SJSA1 (cell line): ENCODE measurements at regions not wholly inside any gene's neighbourhood (a gene's known extent, or its start where the extent isn't known, plus 50 kb on each side); places are given as distances from the start of the nearest gene placed in this dataset.

Experiments used
- DNase-seq, 2 experiments: peaks; one replicate each; pipeline ENCODE4 v3.0.0-alpha.2; 2015 to 2020; ENCODE audit warnings: low spot score in 2 of 2, low read depth in 1 of 2
- H3K27ac ChIP-seq: fragments of 250-450 bp; sonication (Bioruptor Pico); 2 replicates; pipeline ENCODE4 v1.5.1; 2020; ENCODE audit warnings: mild to moderate bottlenecking, moderate library complexity
- H3K27me3 ChIP-seq: fragments of 250-450 bp; sonication (Bioruptor Pico); replicated peaks from 2 replicates; pipeline ENCODE4 v1.5.1; 2020; ENCODE audit warnings: mild to moderate bottlenecking, moderate library complexity
- H3K36me3 ChIP-seq: fragments of 250-450 bp; sonication (Bioruptor Pico); 2 replicates; pipeline ENCODE4 v1.5.1; 2020; ENCODE audit warnings: mild to moderate bottlenecking
- H3K4me1 ChIP-seq: fragments of 250-450 bp; sonication (Bioruptor Pico); replicated peaks from 2 replicates; pipeline ENCODE4 v1.6.1; 2021; ENCODE audit warnings: mild to moderate bottlenecking
- H3K4me3 ChIP-seq: fragments of 250-450 bp; sonication (Bioruptor Pico); 2 replicates; pipeline ENCODE4 v1.5.1; 2020; ENCODE audit warnings: mild to moderate bottlenecking
- H3K9me3 ChIP-seq: fragments of 250-450 bp; sonication (Bioruptor Pico); replicated peaks from 2 replicates; pipeline ENCODE4 v1.5.1; 2020; ENCODE audit warnings: mild to moderate bottlenecking

GRCh38 chr9:80797831-80798688, 891.3 kb downstream of the TLE1 start:
- no peak overlapping the region for H3K4me3 ChIP-seq
- no peaks in the 10 kb centered on the region for H3K9me3 ChIP-seq
- no peaks in the 10 kb centered on the region for H3K36me3 ChIP-seq
- H3K4me1 ChIP-seq: no peaks in the 10 kb centered on the region
- H3K27me3 ChIP-seq: no peaks in the 10 kb centered on the region
- no peak overlapping the region for H3K27ac ChIP-seq
- no peak for DNase-seq

GRCh38 chr9:80797101-80797829, 892.1 kb downstream of the TLE1 start:
- H3K36me3 ChIP-seq: no peaks in the 10 kb centered on the region
- no peak for DNase-seq
- H3K9me3 ChIP-seq: no peaks in the 10 kb centered on the region
- no peak overlapping the region for H3K4me3 ChIP-seq
- no peaks in the 10 kb centered on the region for H3K27me3 ChIP-seq
- H3K27ac ChIP-seq: no peak overlapping the region
- H3K4me1 ChIP-seq: no peaks in the 10 kb centered on the region

GRCh38 chr9:80796632-80797031, 892.7 kb downstream of the TLE1 start:
- no peak overlapping the region for H3K27ac ChIP-seq
- no peak overlapping the region for H3K4me3 ChIP-seq

GRCh38 chr9:80794197-80794596, 895.1 kb downstream of the TLE1 start:
- no peaks in the 10 kb centered on the region for H3K9me3 ChIP-seq
- no peak overlapping the region for H3K27ac ChIP-seq
- no peak overlapping the region for H3K4me3 ChIP-seq
- no peak for DNase-seq
- no peaks in the 10 kb centered on the region for H3K4me1 ChIP-seq
- no peaks in the 10 kb centered on the region for H3K36me3 ChIP-seq
- no peaks in the 10 kb centered on the region for H3K27me3 ChIP-seq

More at GRCh38 chr9:80796632-80797031, 892.7 kb downstream of the TLE1 start:
- Histone ChIP-seq H3K36me3 (no peaks in the 10 kb centered on the region), H3K4me1 (no peaks in the 10 kb centered on the region), H3K9me3 (no peaks in the 10 kb centered on the region), H3K27me3 (no peaks in the 10 kb centered on the region)
- no peak for DNase-seq

- no peaks in the 10 kb centered on the region for H3K27me3 ChIP-seq
- H3K27ac ChIP-seq: no peak overlapping the region
- no peaks in the 10 kb centered on the region for H3K4me1 ChIP-seq
These were observed 895.6 kb downstream of the TLE1 start for GRCh38 chr9:80793706-80794105.

GRCh38 chr9:80792726-80793125, 896.6 kb downstream of the TLE1 start:
- H3K4me3 ChIP-seq: no peak overlapping the region
- H3K4me1 ChIP-seq: no peaks in the 10 kb centered on the region
- H3K9me3 ChIP-seq: no peaks in the 10 kb centered on the region
- no peak for DNase-seq
- no peaks in the 10 kb centered on the region for H3K27me3 ChIP-seq
- no peaks in the 10 kb centered on the region for H3K36me3 ChIP-seq
- no peak overlapping the region for H3K27ac ChIP-seq

More at GRCh38 chr9:80793706-80794105, 895.6 kb downstream of the TLE1 start:
- Histone ChIP-seq H3K36me3 (no peaks in the 10 kb centered on the region), H3K9me3 (no peaks in the 10 kb centered on the region), H3K4me3 (no peak overlapping the region)
- no peak for DNase-seq

GRCh38 chr9:80791836-80792235, 897.5 kb downstream of the TLE1 start:
- no peak for DNase-seq

GRCh38 chr9:80790764-80791163, 898.6 kb downstream of the TLE1 start:
- H3K27ac ChIP-seq: no peak overlapping the region
- H3K36me3 ChIP-seq: no peaks in the 10 kb centered on the region
- no peak for DNase-seq
- H3K9me3 ChIP-seq: no peaks in the 10 kb centered on the region
- no peaks in the 10 kb centered on the region for H3K4me1 ChIP-seq
- H3K27me3 ChIP-seq: no peaks in the 10 kb centered on the region
- no peak overlapping the region for H3K4me3 ChIP-seq

More at GRCh38 chr9:80791836-80792235, 897.5 kb downstream of the TLE1 start:
- H3K27ac ChIP-seq: no peak overlapping the region
- no peaks in the 10 kb centered on the region for H3K4me1 ChIP-seq
- no peaks in the 10 kb centered on the region for H3K27me3 ChIP-seq
- H3K9me3 ChIP-seq: no peaks in the 10 kb centered on the region
- H3K36me3 ChIP-seq: no peaks in the 10 kb centered on the region
- H3K4me3 ChIP-seq: no peak overlapping the region

- H3K27me3 ChIP-seq: no peaks in the 10 kb centered on the region
- no peak for DNase-seq
- H3K27ac ChIP-seq: no peak overlapping the region
- no peak overlapping the region for H3K4me3 ChIP-seq
- no peaks in the 10 kb centered on the region for H3K36me3 ChIP-seq
- H3K4me1 ChIP-seq: peaks cover 1% of the 10 kb centered on the region
- H3K9me3 ChIP-seq: no peaks in the 10 kb centered on the region
These were observed 899.5 kb downstream of the TLE1 start for GRCh38 chr9:80789831-80790230.

GRCh38 chr9:80787636-80788035, 901.7 kb downstream of the TLE1 start:
- Histone ChIP-seq H3K27ac (no peak overlapping the region), H3K27me3 (no peaks in the 10 kb centered on the region), H3K4me1 (peaks cover 14% of the 10 kb centered on the region), H3K4me3 (no peak overlapping the region), H3K36me3 (no peaks in the 10 kb centered on the region), H3K9me3 (no peaks in the 10 kb centered on the region)
- DNase-seq: no peak

- Histone ChIP-seq H3K27ac (no peak overlapping the region), H3K4me1 (peaks cover 14% of the 10 kb centered on the region), H3K27me3 (no peaks in the 10 kb centered on the region), H3K4me3 (no peak overlapping the region), H3K36me3 (no peaks in the 10 kb centered on the region), H3K9me3 (no peaks in the 10 kb centered on the region)
- no peak for DNase-seq
These were observed 904.7 kb downstream of the TLE1 start for GRCh38 chr9:80784647-80785046.

GRCh38 chr9:80775971-80776370, 913.4 kb downstream of the TLE1 start:
- H3K27me3 ChIP-seq: no peaks in the 10 kb centered on the region
- no peak for DNase-seq
- H3K4me3 ChIP-seq: no peak overlapping the region
- no peaks in the 10 kb centered on the region for H3K9me3 ChIP-seq
- no peak overlapping the region for H3K27ac ChIP-seq
- H3K4me1 ChIP-seq: no peaks in the 10 kb centered on the region
- no peaks in the 10 kb centered on the region for H3K36me3 ChIP-seq

- H3K36me3 ChIP-seq: no peaks in the 10 kb centered on the region
- H3K4me1 ChIP-seq: no peaks in the 10 kb centered on the region
- no peak overlapping the region for H3K4me3 ChIP-seq
- no peak overlapping the region for H3K27ac ChIP-seq
- no peaks in the 10 kb centered on the region for H3K27me3 ChIP-seq
- DNase-seq: no peak
- H3K9me3 ChIP-seq: no peaks in the 10 kb centered on the region
These were observed 913.8 kb downstream of the TLE1 start for GRCh38 chr9:80775530-80775929.
